Stimulated activated CD4-positive, alpha-beta T cell treated with anti-CD3 and anti-CD28 coated beads, TNF-alpha, amount 100 ng/mL, for 4 hours (primary cell): ENCODE measurements at regions not wholly inside any gene's neighbourhood (a gene's known extent, or its start where the extent isn't known, plus 50 kb on each side); places are given as distances from the start of the nearest gene placed in this dataset.

Experiments
- DNase-seq, 3 experiments: peaks; one replicate each; pipeline ENCODE4 v3.0.0-alpha.2; 2020; ENCODE audit warnings: low read depth in 3 of 3

GRCh38 chr12:47560415-47560814 lies 145.4 kb downstream of the RPAP3 start:
- DNase-seq: no peak

- no peak for DNase-seq
These were observed 147.0 kb downstream of the RPAP3 start for GRCh38 chr12:47558625-47559345.

- DNase-seq: no peak
These were observed 148.4 kb downstream of the RPAP3 start for GRCh38 chr12:47557386-47557785.

GRCh38 chr12:47556261-47557030 lies 149.4 kb downstream of the RPAP3 start:
- DNase-seq: no peak

- no peak for DNase-seq
These were observed 151.7 kb downstream of the RPAP3 start for GRCh38 chr12:47554046-47554653.

- no peak for DNase-seq
These were observed 152.6 kb downstream of the RPAP3 start for GRCh38 chr12:47553266-47553665.

- no peak for DNase-seq
These were observed 154.4 kb downstream of the RPAP3 start for GRCh38 chr12:47551426-47551851.

GRCh38 chr12:47549258-47549657 lies 156.6 kb downstream of the RPAP3 start:
- no peak for DNase-seq

GRCh38 chr12:47548401-47548800 lies 157.4 kb downstream of the RPAP3 start:
- no peak for DNase-seq

GRCh38 chr12:47547077-47547476 lies 158.8 kb downstream of the RPAP3 start:
- DNase-seq: no peak

- DNase-seq: no peak
These were observed 159.8 kb downstream of the RPAP3 start for GRCh38 chr12:47545938-47546609.

- no peak for DNase-seq
These were observed 171.1 kb downstream of the RPAP3 start for GRCh38 chr12:47534695-47535094.

- DNase-seq: no peak
These were observed 175.8 kb downstream of the RPAP3 start for GRCh38 chr12:47530050-47530449.

GRCh38 chr12:47527816-47528215 lies 178.0 kb downstream of the RPAP3 start:
- no peak for DNase-seq

- DNase-seq: no peak
These were observed 185.8 kb downstream of the RPAP3 start for GRCh38 chr12:47520029-47520428.

GRCh38 chr12:47517122-47517521 lies 188.7 kb downstream of the RPAP3 start:
- DNase-seq: no peak

- no peak for DNase-seq
These were observed 196.4 kb downstream of the RPAP3 start for GRCh38 chr12:47509398-47509851.

GRCh38 chr12:47507221-47507620 lies 198.6 kb downstream of the RPAP3 start:
- DNase-seq: no peak

GRCh38 chr12:47504775-47505446 lies 200.9 kb downstream of the RPAP3 start:
- no peak for DNase-seq

- no peak for DNase-seq
These were observed 212.0 kb downstream of the RPAP3 start for GRCh38 chr12:47493801-47494200.

GRCh38 chr12:47491516-47492305 lies 214.1 kb downstream of the RPAP3 start:
- DNase-seq: no peak
